ENCODE measurements at regions not wholly inside any gene's neighbourhood (a gene's known extent, or its start where the extent isn't known, plus 50 kb on each side); places are given as distances from the start of the nearest gene placed in this dataset.
"Not testable (repeated sequence)": the region's sequence is repeated elsewhere in the genome, so short reads cannot be mapped to it uniquely, and the experiment has no call there.

- Histone ChIP-seq H3K4me1 (no peaks in the 10 kb centered on the region), H3K27ac (no peak overlapping the region), H3K9me3 (no peaks in the 10 kb centered on the region), H3K4me3 (no peak overlapping the region), H3K36me3 (no peaks in the 10 kb centered on the region), H3K27me3 (no peaks in the 10 kb centered on the region)
- no peak for DNase-seq
- intact Hi-C loops (cut with DNase I; ENCODE audit: low total_unique reads), result no loop called here
- TF ChIP-seq, protein P1, sequence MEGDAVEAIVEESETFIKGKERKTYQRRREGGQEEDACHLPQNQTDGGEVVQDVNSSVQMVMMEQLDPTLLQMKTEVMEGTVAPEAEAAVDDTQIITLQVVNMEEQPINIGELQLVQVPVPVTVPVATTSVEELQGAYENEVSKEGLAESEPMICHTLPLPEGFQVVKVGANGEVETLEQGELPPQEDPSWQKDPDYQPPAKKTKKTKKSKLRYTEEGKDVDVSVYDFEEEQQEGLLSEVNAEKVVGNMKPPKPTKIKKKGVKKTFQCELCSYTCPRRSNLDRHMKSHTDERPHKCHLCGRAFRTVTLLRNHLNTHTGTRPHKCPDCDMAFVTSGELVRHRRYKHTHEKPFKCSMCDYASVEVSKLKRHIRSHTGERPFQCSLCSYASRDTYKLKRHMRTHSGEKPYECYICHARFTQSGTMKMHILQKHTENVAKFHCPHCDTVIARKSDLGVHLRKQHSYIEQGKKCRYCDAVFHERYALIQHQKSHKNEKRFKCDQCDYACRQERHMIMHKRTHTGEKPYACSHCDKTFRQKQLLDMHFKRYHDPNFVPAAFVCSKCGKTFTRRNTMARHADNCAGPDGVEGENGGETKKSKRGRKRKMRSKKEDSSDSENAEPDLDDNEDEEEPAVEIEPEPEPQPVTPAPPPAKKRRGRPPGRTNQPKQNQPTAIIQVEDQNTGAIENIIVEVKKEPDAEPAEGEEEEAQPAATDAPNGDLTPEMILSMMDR (IDR thresholded peaks at IDR 0.05), result no peak
- TF ChIP-seq POLR2A (IDR thresholded peaks at IDR 0.05), result no peak
These were observed 231.9 kb downstream of the RND3 start for GRCh38 chr2:150255528-150255927.

DNA sequence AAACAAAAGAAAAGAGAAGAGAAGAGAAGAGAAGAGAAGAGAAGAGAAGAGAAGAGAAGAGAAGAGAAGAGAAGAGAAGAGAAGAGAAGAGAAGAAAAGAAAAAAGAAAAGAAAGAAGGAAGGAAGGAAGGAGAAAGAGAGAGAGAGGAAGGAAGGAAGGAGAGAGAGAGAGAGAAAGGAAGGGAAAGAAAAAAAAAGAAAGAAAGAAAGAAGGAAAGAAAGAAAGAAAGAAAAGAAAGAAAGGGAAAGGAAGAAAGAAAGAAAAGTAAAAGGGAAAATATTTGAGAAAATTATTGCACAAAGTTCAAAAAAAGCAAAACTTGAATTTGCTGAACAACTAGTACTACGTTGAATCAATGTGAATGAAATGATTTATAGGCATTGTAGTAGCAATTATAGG lies 237.7 kb downstream of the RND3 start:
- H3K27ac ChIP-seq; intact Hi-C loops (cut with DNase I; ENCODE audit: low total_unique reads); H3K36me3 ChIP-seq; H3K27me3 ChIP-seq; H3K4me1 ChIP-seq; H3K9me3 ChIP-seq; H3K4me3 ChIP-seq; DNase-seq: not testable (repeated sequence)

DNA sequence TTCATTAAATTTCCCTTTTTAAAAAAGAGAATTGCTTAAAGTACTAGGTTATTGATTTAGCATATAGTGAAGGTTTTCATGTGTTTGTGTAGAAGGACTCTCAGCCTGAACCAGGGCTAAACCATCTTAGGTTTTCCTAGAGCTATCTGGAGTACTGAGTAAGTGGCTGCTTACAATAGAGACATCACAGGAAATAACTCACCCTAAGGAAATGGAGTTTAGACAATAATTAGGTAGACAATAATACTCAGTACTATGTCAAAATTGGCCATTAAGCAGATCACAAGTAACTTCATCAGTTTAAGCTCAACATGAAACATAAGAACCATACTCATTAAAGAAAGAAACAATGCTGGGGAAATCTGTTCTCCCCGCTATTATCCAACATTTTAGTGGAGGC lies 240.0 kb downstream of the RND3 start:
- H3K4me3 ChIP-seq, result no peak overlapping the region
- H3K27ac ChIP-seq, result no peak overlapping the region
- no peak for DNase-seq
- H3K27me3 ChIP-seq, result no peaks in the 10 kb centered on the region
- no peaks in the 10 kb centered on the region for H3K36me3 ChIP-seq
- intact Hi-C loops (cut with DNase I; ENCODE audit: low total_unique reads), result no loop called here
- H3K9me3 ChIP-seq, result no peaks in the 10 kb centered on the region
- TF ChIP-seq, protein P1 (IDR thresholded peaks at IDR 0.05), result no peak
- TF ChIP-seq POLR2A (IDR thresholded peaks at IDR 0.05), result no peak
- H3K4me1 ChIP-seq, result no peaks in the 10 kb centered on the region

GRCh38 chr2:150234787-150235446 lies 252.6 kb downstream of the RND3 start:
- intact Hi-C loops (cut with DNase I; ENCODE audit: low total_unique reads), result no loop called here
- Histone ChIP-seq H3K9me3 (no peaks in the 10 kb centered on the region), H3K4me3 (no peak overlapping the region), H3K36me3 (no peaks in the 10 kb centered on the region), H3K27me3 (no peaks in the 10 kb centered on the region), H3K27ac (no peak overlapping the region), H3K4me1 (no peaks in the 10 kb centered on the region)
- TF ChIP-seq, protein P1 (IDR thresholded peaks at IDR 0.05), result no peak
- TF ChIP-seq POLR2A (IDR thresholded peaks at IDR 0.05), result no peak
- DNase-seq, result no peak

GRCh38 chr2:150232871-150233270 lies 254.6 kb downstream of the RND3 start:
- Histone ChIP-seq H3K27ac (no peak overlapping the region), H3K4me1 (no peaks in the 10 kb centered on the region), H3K27me3 (no peaks in the 10 kb centered on the region), H3K4me3 (no peak overlapping the region), H3K36me3 (no peaks in the 10 kb centered on the region), H3K9me3 (no peaks in the 10 kb centered on the region)
- intact Hi-C loops (cut with DNase I; ENCODE audit: low total_unique reads), result no loop called here
- no peak for DNase-seq
- TF ChIP-seq POLR2A (IDR thresholded peaks at IDR 0.05), result no peak
- TF ChIP-seq, protein P1 (IDR thresholded peaks at IDR 0.05), result no peak

DNA sequence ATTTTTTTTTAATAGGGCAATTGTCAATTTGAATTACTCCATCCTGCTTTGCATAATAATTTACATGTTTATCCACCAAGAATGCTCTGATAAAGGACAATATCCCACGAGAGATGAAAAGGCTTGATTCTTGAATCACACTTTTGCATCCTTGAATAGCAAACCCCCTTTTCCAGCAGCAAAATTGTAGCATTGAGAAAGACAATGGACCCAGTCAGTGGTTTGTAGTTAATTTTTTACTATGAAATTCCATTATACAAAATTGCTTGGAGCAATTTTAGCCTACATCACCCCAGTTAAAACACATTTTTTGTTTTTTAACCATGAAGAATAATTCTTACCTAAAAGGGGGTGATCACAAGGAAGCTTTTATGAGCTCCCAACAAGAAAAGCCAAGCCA lies 255.1 kb downstream of the RND3 start:
- H3K27ac ChIP-seq, result no peak overlapping the region
- no peaks in the 10 kb centered on the region for H3K36me3 ChIP-seq
- H3K4me1 ChIP-seq, result no peaks in the 10 kb centered on the region
- no peaks in the 10 kb centered on the region for H3K27me3 ChIP-seq
- intact Hi-C loops (cut with DNase I; ENCODE audit: low total_unique reads), result no loop called here
- TF ChIP-seq POLR2A (IDR thresholded peaks at IDR 0.05), result no peak
- TF ChIP-seq, protein P1 (IDR thresholded peaks at IDR 0.05), result no peak
- no peak for DNase-seq
- H3K4me3 ChIP-seq, result no peak overlapping the region
- no peaks in the 10 kb centered on the region for H3K9me3 ChIP-seq
